HG03060 (cell line): ENCODE measurements at regions not wholly inside any gene's neighbourhood (a gene's known extent, or its start where the extent isn't known, plus 50 kb on each side); places are given as distances from the start of the nearest gene placed in this dataset.

ENCODE experiments used
- ATAC-seq: cut with Tn5 transposase; IDR thresholded peaks from one replicate; pipeline ENCODE4 v1.9.1; 2021; ENCODE audit warnings: low read depth, moderate number of reproducible peaks; ENCODE audit not compliant: unreplicated experiment

DNA sequence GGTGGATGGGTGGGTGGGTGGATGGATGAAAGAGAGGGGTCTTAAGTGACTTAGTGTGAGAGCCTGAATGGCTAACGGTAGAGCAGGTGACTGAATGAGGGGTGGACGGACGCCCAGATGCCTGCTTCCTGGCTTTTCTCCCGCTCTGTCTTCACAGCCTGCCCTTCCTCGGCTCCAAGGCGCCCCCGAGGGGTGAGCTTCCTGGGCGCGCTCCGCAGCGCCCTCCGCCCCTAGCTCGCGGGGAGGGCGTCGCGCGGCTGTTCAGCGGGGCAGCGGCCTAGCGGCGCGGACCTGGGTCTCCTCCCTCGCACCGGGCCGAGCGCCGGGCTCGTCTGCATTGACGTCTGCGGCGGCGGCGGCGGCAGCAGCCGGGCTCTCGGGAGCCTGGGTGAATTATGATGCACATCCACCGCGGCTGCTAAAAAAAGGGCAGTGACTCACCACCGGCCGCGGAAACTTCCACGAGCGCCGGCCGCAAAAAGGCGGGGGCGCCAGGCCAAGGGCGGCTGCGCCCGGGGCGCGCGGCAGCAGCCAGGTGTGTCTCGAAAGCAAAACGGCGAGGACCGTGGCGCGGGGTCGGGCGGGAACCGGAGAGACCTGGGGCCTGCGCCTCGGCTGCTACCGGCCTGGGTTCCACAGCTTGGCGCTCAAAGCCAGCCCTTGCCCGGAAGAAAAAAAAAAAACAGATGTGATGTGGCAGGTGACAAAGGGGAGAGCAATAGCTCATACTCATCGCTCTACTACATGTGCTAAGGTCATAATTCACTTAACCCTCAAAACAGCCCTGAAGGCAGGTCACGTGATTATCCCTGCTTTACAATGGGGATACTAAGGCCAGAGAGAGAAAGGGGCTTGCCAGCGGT, 143.0 kb upstream of the ADRA1B start:
- ATAC-seq: peak; percentile 59

GRCh38 chr5:159774476-159775031, 141.7 kb upstream of the ADRA1B start:
- ATAC-seq: no peak

GRCh38 chr5:159775890-159776289, 140.4 kb upstream of the ADRA1B start:
- ATAC-seq: no peak

DNA sequence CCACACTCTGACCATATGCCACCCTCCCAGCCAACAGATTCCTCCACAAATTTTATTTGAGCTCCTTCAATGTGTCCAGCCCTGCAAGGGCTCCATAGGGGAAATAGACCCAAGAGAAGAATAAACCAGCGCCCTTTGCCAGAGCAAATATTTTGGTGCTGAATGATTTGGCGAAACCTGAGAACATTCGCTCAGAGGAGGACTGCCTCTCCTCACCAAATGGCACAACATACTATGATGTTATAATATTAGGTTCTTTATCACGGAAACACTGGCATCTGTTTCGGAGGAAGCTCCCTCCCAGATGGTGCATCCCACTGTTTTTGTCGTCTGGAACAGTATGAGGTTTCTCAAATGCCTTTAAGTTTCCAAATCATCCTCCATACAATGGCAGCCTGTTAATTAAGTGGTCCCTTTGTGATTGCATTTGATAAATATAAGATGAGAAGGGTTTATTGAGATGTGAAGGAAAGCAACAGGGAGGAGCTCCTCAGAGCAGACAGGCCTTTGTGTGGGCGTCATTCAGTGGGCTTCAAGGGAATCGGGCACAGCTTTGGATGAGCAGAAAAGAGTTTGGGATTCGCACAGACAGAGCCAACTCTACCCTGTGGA, 139.1 kb upstream of the ADRA1B start:
- no peak for ATAC-seq

GRCh38 chr5:159779481-159779880, 136.8 kb upstream of the ADRA1B start:
- ATAC-seq: no peak

DNA sequence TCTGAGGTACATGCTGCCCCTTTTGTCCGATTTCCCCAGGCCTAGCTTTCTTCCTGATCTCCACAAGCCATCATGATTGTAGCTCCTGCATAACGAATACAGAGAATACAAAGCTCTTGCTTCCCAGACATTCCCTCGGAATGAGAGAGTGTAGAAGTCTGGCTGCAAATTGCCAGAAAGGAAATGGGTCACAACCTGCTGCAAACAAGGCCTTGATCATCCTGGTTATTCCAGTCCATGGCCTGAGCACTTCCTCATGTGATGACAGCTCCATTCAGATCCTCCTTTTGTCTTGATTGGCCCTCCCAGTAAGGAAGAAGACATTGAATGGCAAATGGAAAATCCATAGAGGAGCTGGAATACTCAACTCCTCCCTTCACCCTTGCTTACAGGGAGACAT, 136.0 kb upstream of the ADRA1B start:
- no peak for ATAC-seq

DNA sequence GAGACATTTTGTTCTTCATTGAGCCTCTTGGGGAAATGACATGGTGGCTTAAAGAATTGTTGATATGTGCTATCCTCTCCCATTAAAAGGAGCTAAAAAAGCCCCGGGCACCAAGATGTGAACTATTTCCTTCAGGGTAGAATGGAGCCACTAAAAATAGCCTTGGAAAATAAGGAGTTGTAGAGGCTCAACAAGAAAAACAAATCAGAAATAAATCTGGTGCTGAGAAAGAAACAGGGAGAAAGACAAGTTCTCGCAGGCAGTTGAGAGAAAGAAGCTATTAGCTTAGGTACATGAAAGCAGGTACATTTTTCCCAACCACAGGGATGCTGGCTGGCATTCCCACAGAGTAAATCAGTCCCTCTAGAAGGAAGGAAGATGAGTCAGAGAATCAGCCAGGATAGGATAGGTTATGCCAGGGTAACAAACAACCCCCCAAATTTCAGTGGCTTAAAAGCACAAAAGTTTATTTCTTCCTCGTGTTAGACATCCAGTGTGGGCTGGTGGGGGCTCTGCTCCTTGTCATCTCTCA, 134.6 kb upstream of the ADRA1B start:
- ATAC-seq: no peak

GRCh38 chr5:159782197-159782994, 133.9 kb upstream of the ADRA1B start:
- ATAC-seq: no peak

- no peak for ATAC-seq
Observed at GRCh38 chr5:159782995-159783300, 133.3 kb upstream of the ADRA1B start.

- ATAC-seq: no peak
Observed at GRCh38 chr5:159783726-159784247, 132.5 kb upstream of the ADRA1B start.

- no peak for ATAC-seq
Observed at GRCh38 chr5:159784993-159785392, 131.3 kb upstream of the ADRA1B start.

GRCh38 chr5:159785656-159786055, 130.6 kb upstream of the ADRA1B start:
- ATAC-seq: no peak

DNA sequence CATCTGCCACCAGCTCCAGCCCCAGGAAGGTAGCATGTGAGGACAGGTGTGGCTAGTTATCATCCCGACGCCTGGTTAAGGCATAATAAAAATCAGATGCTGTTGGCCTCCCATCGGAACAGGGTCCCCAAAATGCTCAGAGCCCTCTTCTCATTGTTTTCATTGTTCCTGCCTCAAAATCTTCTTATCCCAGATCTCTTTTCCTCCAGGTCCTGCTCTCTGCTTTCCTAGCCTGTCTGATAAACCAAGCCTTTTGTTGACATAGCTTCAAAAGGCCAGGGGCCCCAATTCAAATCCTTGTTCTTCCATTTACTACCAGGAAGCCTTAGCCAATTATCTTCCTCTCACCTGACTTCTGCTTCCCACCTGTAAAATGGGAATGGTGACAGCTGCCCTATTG, 130.1 kb upstream of the ADRA1B start:
- no peak for ATAC-seq

GRCh38 chr5:159786901-159787691, 129.2 kb upstream of the ADRA1B start:
- ATAC-seq: no peak

GRCh38 chr5:159787837-159788236, 128.4 kb upstream of the ADRA1B start:
- ATAC-seq: no peak

GRCh38 chr5:159788835-159789331, 127.4 kb upstream of the ADRA1B start:
- ATAC-seq: no peak

DNA sequence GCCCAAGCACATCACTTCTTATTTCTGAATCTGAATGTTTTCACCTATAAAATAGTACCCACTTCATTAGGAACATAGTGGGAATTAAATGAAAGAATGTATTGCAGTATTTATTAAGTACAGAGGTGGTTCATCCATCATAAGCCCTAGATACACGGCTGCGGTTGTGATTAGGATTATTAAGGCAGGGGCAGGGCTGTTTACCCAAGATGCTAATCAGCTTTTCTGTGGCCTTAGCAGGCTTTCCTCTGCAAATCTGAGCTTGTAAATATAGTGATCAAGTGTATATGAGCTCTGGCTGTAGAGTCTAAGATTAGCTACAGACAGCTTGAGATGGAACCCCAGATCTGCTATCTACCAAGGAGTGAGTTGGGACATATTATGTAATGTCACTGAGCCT, 124.1 kb upstream of the ADRA1B start:
- ATAC-seq: no peak

DNA sequence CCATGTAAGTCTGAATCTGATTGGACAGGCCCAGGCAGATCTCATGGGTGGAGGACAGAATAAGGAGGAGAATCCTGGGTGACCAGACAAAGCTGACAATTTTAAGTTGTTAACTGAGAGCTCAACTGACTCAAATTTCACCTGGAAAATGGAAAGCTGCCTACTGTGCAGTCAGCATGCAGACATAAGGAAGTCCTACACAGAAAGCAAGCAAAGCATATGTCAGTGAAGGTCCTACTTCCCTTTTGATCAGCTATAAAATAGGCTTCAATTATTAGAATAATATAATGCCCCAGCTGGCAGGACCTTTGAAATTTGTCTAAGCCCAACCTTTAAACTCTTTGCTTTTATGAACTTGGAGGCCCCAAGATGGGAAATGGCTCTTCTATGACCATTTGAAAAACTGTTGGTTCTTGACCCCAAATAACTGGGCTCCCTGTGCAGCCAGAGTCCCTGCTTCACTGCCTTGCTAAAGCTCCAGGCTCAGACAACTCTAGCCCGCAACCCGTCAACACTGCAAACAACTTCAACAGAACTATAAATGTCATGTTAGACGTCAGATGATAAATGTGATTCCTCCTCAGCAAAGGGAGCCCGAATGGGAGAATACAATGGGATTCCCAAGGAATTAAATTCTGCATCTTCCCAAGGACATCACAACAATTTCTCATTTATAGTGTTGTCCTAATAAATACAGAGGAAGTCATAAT, 118.9 kb upstream of the ADRA1B start:
- ATAC-seq: no peak

GRCh38 chr5:159799701-159800100, 116.6 kb upstream of the ADRA1B start:
- no peak for ATAC-seq
